ENCODE measurements at regions not wholly inside any gene's neighbourhood (a gene's known extent, or its start where the extent isn't known, plus 50 kb on each side); places are given as distances from the start of the nearest gene placed in this dataset.
A peak's percentile ranks its signal among the peaks of the same experiment; 100 is the strongest.

DNA sequence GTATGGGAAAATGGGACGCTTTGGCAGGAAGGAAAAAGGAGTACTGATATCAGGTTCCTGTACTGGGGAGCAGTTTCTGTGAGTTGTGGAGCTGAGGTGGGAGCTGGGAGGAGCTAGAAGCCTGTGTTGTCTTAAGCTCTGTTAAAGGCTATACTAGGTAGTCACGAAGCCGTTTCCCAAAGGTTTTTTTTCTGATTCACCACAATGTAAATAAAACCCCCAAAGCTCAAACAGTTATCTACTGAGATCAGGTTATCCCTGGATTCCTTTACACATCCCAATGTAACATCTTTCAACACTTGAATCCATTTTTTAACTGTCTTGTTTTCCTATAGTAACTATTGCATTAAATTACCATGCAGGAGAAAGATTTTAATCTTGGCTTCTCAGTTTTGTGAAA is 297.4 kb upstream of the SFRP2 start:
- no peak for DNase-seq

DNA sequence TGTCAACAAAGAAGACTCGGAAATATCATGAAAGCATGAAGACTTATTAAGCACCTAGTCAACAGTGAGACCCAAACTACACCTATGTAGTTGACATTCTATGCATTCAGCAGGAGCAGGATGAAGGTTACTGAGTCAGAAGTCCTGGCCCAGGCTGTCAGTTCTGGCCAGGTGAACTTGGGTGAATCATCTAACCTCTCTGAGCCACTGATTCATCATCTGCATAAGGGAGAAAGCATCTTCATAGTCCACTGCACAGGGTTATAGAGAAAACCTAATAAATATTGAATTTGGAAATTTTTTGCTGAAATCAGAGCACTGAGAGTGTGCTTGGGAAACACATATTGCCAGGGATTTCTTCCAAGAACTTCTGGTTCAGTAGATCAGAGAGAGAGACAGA is 296.0 kb upstream of the SFRP2 start:
- no peak for DNase-seq

DNA sequence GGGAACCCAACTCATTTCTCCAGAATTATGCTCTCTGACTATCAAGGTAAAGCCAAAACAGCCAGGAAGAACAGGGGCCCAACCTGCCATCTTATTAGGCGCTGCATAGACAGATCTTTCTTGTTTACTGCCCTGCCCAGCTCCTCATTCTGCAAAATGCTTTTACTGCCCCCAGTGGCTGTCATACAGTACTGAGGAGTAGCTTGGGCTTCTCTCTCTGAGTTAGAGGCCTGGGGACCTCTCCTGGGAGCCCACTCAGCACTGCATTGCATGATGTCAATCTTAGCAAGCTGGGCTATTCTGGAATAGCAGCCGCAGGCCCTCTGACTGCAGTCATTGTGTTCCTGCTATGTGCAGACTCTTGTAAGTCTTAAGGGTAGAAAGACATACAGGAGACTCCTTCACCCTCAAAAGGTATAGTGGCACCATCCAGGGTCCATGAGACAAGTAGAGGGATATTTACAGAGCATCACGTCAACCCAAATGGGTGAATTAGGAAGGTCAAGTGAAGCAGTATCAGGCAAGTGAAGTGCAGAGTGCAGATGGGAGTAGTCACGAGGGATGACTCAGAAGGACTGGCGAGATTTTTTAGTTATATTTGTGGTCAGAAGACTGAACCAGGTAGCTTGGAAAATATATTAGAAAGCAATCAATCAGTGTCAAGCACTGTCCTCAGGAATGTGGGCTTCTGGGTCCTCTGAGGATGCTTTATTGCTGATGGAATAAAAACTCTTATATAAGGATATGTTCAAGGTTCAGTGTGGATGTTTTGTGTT is 294.1 kb upstream of the SFRP2 start:
- peak in 1 of 2 experiments; percentile 19 for DNase-seq

DNA sequence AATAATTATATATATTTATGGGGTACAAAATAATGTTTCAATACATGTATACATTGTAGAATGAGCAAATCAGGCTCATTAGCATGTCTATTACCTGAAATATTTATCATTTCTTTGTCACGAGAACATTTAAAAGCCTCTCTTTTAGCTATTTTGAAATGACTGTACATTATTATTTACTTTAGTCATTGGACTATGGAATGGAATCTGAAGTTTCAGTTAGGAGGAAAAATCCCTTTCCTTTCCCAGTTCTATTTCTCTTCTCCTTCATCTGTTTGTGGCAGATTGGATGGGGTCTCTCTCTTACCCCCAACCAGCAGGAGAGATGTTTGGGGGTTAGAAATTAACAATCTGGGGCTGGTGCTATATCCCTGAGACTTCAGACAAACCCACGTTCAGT is 292.5 kb upstream of the SFRP2 start:
- no peak for DNase-seq

DNA sequence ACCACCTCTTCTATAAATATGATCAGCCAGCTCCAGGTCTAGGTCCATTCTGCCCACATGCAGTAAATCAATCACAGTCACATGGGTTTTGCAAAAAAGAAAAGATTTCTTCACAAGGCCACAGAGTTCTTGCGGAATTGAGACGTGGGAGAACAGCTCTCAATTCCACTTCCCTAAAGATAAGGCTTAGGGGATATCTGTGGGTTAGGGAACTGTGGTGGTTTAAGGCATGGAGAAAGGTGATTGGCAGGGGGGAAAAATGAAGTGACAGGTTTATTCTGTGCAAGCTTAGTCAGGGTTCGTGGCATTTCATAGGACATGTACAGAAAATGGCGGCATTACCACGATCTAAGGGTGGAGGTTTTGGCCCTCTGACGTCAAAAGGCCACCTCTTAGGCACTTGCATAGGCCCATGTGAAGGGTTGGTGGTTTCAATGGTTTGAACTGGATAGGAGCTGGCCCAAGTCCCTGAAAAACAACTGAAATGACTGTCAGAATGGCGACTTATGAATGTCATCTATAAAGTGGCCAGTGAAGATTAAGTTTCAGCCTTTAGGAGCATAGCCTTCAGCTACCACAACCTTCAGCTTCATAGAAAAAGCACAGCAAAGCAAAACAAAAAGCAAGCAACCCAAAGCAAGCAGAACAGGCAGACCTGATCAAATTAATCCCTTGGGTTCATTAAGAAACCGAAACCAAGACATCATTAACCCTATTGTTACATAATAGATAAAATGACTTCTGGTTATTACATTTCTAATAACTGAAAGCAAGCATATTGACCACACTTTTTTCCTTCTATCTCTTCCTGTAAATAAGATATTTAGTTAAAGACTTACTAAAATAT is 289.8 kb upstream of the SFRP2 start:
- DNase-seq, result no peak

DNA sequence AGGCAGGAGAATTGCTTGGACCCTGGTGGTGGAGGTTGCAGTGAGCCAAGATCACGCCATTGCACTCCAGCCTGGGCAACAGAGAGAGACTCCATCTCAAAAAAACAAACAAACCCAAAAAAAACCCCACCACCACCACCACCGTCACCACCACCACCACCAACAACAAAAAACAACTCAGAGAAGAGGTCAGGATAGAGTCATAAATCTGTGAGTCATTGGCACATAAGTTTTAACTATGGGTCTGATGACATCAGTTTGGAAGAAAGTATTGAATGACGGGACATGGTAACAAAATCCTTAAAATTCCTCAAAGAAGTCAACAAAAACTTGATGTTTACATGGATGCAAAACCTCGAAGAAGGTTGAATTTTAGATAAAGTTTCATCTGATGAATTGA is 288.0 kb upstream of the SFRP2 start:
- DNase-seq, result no peak

DNA sequence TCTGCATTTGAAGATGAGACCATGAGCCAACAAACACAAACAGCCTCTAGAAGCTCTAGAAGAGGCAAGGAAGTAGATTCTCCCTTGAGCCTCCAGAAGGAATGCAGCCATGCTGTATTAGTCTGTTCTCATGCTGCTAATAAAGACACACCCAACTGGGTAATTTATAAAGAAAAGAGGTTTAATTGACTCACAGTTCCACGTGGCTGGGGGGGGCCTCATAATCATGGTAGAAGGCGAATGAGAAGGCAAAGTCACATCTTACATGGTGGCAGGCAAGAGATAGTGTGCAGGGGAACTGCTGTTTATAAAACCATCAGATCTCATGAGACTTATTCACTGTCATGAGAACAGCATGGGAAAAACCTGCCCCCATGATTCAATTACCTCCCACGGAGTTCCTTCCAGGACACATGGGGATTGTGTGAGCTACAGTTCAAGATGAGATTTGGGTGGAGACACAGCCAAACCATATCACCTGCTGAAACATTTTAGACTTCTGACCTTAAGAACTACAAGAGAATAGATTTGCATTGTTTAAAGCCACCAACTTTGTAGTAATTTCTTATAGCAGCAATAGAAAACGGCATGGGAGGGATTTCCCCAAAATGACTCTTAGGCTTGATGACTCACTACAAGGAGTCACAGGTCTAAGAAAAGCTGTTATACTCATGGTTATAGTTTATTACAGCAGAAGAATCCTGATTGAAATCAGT is 284.4 kb upstream of the SFRP2 start:
- DNase-seq, result no peak

DNA sequence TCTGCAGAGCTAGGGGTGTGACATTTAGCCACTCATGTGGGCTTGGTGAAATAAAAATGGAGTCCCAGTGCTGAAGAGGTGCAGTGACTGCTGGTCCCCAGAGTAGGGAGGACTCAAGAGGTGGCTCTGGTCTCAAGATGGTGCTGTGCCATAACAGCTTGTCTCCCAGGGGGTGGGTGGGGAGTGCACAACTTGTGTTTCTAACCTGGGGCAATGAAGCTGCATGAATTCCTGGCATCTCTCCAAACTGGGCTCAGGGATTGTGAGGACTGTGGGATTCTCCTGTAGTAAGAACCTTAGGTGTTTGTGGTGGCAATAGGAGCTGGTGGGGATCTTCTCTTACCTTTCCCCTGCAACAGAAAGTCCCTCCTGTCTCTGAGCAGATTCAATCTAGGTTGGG is 278.9 kb upstream of the SFRP2 start:
- no peak for DNase-seq

DNA sequence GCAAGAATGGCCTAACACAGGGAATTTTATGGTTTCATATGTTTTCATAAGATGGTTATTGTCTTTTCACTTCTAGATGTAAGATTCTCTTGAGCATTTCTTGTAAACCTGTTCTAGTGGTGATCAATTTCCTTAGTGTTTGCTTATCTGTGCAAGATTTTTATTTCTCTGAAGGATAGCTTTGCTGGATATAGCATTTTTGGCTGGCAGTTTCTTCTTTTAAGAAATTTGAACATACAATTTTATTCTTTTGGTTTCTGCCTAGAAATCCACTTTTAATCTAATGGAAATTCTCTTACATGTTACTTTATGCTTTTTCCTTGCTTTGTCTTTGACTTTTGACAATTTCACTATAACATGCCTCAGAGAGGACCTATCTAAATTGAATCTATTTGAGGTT is 276.5 kb upstream of the SFRP2 start:
- DNase-seq, result no peak

DNA sequence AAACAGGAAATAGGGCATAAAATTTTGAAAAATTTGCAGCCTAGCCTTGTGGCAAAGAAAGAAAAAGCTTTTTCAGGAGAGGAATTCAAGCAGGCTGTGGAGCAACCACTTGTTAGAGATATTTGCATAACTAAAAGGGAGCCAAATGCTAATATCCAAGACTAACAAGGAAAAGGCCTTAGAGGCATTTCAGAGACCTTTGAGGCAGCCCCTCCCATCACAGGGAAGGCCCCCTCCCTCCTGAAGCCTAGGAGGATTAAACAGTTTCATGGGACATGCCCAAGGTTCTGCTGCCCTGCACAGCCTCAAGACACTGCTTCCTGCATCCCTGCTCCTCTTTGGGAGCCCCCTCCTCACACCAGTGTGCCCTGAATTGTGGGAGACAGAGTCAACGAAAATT is 275.4 kb upstream of the SFRP2 start:
- DNase-seq, result no peak

DNA sequence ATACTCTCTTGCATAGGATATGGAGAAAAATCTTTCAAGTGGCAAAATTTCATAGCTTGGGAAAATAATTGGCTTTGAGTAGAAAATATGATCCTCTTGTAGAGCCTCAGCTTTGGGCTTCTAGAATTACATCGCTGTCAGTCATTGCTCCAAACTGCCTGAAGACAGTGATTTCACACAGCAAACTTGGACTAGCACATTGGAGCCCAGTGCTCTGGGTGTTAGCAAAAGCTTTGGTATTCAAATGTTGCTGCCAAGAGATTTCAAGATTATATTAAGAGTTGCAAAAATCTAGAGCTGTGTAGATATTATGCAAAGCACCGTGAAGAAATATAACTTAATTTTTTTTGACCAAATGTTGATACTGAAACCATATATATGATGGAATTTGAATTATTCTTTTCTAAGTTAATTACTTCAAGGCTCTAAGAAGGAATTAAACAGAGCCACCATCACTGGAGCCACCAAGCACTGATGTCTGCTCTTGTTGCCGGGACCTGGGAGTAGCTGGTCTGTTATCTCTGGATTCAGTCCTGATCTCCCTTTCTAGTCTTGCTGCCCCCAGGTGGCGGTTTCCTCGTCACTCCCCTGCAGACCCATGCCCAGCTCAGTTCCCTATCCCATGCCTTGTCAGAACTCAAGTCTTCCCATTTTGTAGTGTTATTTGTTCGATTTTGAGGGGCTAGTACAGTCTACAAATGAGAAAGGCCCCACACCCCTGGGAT is 260.7 kb upstream of the SFRP2 start:
- peak in 1 of 2 experiments; percentile 28 for DNase-seq

DNA sequence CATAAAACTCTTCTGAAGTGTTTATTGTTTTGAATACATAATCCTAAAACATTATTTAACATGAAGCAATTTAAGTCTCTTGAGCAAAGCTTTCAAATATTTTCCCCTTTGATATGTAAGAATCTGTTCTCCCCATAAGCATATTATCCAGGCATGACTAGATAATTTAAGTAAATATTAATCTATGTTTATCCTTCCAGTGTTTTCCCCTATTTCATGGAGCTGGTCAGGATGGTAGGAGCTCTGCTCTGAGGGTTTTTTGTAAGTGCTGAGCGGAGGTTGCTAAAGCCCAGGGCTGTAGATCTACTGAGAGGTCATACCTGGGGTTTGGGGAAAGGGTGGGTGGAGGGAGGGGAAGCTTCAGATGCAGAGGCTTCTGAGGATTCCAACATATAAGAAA is 258.9 kb upstream of the SFRP2 start:
- DNase-seq, result no peak

DNA sequence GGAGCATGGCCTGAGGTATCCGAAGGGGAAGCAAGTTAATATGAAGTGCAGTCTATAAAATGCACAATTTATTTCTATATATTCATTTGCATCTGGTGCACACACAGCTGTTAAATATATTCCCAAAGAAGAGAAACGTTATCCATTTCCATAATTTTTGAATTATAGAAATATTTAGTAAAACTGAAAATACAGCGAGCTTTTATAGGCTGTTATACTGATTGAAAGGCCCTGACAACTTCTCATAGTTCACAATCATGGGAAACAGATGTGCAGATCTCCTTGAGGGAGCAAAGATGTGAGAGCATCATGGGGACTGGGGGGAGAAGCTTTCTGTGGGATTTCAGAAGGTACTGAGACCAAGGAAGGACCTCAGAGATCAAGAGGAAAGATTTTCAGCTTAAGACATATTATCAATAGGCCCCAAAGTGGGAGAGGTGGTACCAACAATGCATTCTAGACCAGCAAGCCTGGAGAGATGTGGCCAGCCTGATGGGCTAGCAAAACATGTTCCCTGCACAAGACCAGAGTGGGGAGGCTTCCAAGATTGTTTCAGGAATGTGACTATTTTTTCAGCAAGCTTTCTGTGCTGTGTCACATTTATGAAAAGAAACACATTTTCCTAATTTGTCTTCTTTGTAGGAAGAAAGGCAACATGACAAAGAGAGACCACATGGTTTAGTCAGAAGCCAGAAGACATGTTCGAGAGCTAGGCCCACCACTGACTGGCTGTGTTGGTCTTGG is 256.0 kb upstream of the SFRP2 start:
- DNase-seq, result no peak

DNA sequence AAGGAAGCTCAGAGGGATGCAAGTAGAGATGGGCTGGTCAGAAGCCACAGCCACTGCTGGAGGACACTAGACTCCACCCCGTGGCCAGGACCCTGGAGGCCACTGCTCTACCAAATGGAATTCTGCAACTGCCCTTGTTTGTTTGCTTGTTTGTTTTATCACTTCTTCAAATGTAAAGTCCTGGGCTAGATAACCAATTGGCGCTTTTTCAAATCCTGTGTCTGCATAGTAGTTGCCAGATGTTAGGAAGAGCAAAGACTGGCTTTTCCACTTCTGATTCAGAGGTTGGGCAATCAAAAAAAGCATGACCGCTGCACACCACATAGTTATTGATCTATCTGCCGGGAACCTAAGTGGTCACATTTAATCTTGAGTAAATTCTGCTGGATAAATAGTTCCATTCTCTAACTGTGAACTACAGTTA is 255.2 kb upstream of the SFRP2 start:
- DNase-seq, result no peak

DNA sequence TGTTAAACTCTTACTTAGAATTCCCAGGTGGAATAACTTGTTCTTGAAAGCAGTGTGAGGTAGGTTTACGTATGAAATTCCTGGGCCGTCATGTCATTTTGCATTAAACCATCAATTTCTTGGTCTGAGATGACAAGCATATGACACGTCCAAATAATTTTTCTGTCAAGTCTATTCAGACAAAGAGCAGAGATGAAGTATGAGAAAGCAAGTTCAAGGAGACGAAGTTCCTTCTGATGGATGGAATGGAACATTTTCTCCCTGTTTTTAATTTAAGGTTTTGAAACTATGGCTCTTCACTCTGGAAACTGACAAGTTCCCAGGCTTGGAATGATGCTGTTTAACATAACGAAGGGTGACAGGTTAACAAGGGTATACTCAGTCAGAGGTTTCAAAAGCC is 252.8 kb upstream of the SFRP2 start:
- DNase-seq, result no peak

DNA sequence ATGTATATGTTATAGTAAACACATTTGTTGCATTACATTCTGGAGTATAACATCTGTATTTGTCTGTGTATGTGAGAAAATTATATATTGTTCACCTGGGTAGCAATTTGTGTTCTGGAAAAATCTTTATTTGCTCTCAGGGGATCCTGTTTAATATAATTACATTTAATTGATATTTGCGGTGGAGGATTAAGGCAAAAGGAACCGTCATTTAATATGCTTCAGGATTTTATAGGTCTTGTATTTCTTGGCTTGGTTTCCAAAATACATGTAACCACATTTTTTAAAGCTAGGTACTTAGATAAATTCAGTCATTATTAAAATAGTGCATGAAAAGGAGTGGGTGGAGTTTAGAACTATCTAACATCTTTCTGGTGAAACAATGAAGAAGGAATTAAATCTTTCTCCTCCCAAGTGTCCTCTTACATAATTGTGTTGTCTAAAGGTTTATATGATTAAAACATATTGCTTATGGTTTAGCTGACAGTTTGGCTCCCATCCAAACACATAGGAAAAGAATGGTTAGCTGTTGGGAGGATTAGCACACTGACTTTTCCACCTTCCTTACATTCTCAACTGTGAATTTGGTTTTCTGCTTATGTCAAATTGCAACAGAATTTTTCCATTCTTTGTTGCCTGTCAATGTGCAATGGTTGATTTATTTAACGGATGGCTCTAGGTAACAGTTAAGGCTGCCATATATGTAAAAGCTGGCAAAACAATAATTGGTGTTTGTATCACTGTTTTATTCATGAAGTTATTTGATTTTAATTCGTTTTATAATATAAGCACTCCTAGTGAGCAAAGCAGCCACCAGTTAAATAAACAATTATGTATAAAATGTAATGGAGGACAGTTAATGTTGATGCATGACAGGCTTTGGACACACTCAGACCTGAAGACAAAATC is 250.8 kb upstream of the SFRP2 start:
- DNase-seq, result no peak

DNA sequence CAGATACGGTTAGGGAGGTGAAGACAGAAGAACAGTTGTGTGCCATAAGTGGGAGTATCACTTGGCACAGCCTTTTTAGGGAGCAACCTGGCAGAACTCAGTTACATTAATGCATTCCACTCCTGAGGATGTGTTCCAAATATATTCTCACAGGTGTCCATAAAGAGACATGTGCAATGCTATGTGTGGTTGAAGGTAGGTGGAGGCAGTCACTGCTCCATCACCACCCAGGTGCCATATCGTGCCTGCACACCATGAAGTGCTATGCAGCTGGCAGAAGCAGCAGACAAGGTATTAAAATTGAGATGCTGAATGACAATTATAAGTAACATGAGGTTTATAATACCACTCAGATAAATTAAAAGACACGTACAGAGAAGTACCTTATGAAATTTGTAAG is 248.0 kb upstream of the SFRP2 start:
- no peak for DNase-seq

DNA sequence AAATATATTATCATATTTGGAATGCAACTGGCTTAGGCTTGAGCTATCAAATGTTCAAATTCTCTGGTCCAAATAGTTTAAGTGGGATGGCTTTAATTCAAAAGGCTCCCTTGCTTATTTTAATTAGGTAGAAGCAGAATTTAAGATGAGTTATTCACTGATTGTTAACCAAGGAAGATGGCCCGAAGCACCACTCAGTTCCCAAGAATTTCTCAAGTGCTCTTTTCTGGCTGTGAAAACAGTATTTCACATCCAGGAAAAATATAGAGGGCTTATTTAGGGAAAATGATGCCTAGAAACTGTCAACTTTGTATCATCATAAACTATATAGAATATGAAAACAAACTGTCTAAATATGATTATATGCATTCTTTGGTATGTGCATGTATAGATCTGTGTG is 246.5 kb upstream of the SFRP2 start:
- DNase-seq, result no peak

DNA sequence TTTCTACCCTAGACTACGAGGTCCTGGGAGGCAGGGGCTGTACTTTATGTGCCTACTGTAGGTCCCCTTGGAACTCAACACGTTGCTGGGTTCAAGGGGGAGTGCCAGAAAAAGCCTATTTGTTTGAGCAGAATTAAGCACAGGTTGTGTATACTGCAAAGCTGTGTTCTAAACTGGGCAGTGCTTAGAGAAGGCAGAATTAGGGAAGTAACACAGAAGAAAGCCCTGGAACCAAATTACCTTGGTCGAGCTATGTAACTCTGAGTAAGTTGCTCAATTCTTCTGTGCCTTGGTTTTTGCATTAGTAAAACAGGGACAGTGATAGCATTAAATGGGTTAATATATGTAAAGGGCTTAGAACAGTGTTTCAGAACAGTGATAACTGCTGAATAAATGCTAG is 245.0 kb upstream of the SFRP2 start:
- no peak for DNase-seq

DNA sequence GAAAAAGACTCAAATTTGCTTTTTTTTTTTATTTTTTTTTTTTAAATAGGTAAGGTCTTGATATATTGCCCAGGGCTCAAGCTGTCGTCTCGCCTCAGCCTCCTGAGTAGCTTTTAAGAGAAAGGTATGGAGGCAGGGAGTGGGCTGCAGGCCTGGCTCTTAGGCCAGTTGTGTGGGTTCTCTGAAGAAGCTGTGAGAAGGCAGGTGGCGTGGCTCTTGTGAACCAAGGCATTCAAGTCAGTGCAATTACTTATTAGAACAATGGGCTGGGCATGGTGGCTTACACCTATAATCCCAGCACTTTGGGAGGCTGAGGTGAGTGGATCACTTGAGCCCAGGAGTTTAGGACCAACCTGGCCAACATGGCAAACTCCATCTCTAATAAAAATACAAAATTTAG is 244.0 kb upstream of the SFRP2 start:
- DNase-seq, result no peak

DNA sequence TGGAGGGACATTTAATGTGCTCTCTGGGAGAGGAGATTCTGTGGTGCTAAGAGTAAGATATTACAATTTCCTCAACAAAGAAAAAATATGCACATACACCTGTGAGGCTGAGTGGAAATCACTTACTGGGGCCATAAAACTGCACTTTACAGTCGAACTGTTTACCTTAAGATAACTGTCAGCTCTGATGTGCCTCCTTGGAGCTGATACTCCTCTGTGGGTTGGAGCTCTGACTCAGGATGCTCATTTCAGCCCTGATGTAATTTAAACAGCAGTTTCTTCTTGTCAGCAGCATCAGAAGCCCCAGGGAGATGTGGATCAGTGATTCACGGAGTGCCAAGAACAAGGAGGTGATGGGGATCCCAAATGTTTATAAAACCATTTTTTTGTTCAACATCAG is 241.9 kb upstream of the SFRP2 start:
- DNase-seq, result no peak

Data from NCI-H526 (cell line).